Astrocyte (in vitro differentiated cells and primary cell): ENCODE measurements at regions not wholly inside any gene's neighbourhood (a gene's known extent, or its start where the extent isn't known, plus 50 kb on each side); places are given as distances from the start of the nearest gene placed in this dataset.

Source experiments
- DNase-seq: peaks from one replicate; pipeline ENCODE4 v3.0.0-alpha.2; 2010; ENCODE audit warnings: low read depth
- FAIRE-seq: peaks from 2 replicates; lab custom pipeline; 2011; peaks lifted over from hg19 to GRCh38; lab: Jason Lieb, UNC
- H2AFZ ChIP-seq: 2 replicates; pipeline ENCODE4 v1.6.0; 2012; ENCODE audit warnings: low read depth, low read length, inconsistent platforms
- H3K27ac ChIP-seq: 2 replicates; pipeline ENCODE4 v1.5.1; 2011; ENCODE audit warnings: low read depth, low read length, inconsistent platforms
- H3K27me3 ChIP-seq: 2 replicates; pipeline ENCODE4 v1.6.0; 2011; ENCODE audit warnings: low read length, inconsistent platforms; ENCODE audit not compliant: insufficient read depth
- H3K36me3 ChIP-seq: 2 replicates; pipeline ENCODE4 v1.5.1; 2011; ENCODE audit warnings: low read length, inconsistent platforms; ENCODE audit not compliant: insufficient read depth
- H3K4me1 ChIP-seq: 2 replicates; pipeline ENCODE4 v1.5.1; 2011; ENCODE audit warnings: low read length, inconsistent platforms; ENCODE audit not compliant: insufficient read depth
- H3K4me2 ChIP-seq: 2 replicates; pipeline ENCODE4 v1.6.0; 2012; ENCODE audit warnings: low read length, inconsistent platforms
- H3K4me3 ChIP-seq: 2 replicates; pipeline ENCODE4 v1.5.1; 2011; ENCODE audit warnings: low read depth, mild to moderate bottlenecking, low read length, inconsistent platforms; ENCODE audit not compliant: insufficient read depth
- H3K79me2 ChIP-seq: 2 replicates; pipeline ENCODE4 v1.6.0; 2012; ENCODE audit warnings: mild to moderate bottlenecking, low read length, inconsistent platforms; ENCODE audit not compliant: insufficient read depth
- H3K9ac ChIP-seq: 2 replicates; pipeline ENCODE4 v1.6.0; 2012; ENCODE audit warnings: mild to moderate bottlenecking, low read length, inconsistent platforms
- H3K9me3 ChIP-seq: 2 replicates; pipeline ENCODE4 v1.5.1; 2012; ENCODE audit warnings: low read depth, mild to moderate bottlenecking, low read length, inconsistent platforms; ENCODE audit not compliant: insufficient read depth
- H4K20me1 ChIP-seq: 2 replicates; pipeline ENCODE4 v1.6.0; 2012; ENCODE audit warnings: low read length, inconsistent platforms; ENCODE audit not compliant: insufficient read depth
- H3K27ac Mint-ChIP-seq: one replicate; pipeline ENCODE4 v1.8.0; 2021; ENCODE audit warnings: mild to moderate bottlenecking, mixed read lengths; ENCODE audit not compliant: unreplicated experiment
- H3K27me3 Mint-ChIP-seq: one replicate; pipeline ENCODE4 v1.8.0; 2021; ENCODE audit warnings: low read depth, mixed read lengths; ENCODE audit not compliant: unreplicated experiment
- H3K36me3 Mint-ChIP-seq: one replicate; pipeline ENCODE4 v1.8.0; 2021; ENCODE audit warnings: low read depth, mixed read lengths; ENCODE audit not compliant: unreplicated experiment
- H3K4me1 Mint-ChIP-seq: one replicate; pipeline ENCODE4 v1.8.0; 2021; ENCODE audit warnings: low read depth, mixed read lengths; ENCODE audit not compliant: unreplicated experiment
- H3K4me3 Mint-ChIP-seq: one replicate; pipeline ENCODE4 v1.8.0; 2021; ENCODE audit warnings: mild to moderate bottlenecking, moderate library complexity, mixed read lengths; ENCODE audit not compliant: unreplicated experiment
- H3K9me3 Mint-ChIP-seq: one replicate; pipeline ENCODE4 v1.8.0; 2021; ENCODE audit warnings: mild to moderate bottlenecking, mixed read lengths; ENCODE audit not compliant: unreplicated experiment
- CTCF ChIP-seq: IDR thresholded peaks from 2 replicates; pipeline ENCODE4 v1.5.1; 2011; ENCODE audit warnings: low read depth, mild to moderate bottlenecking, inconsistent platforms, low read length, moderate library complexity; ENCODE audit not compliant: insufficient read depth
- EZH2 ChIP-seq: IDR thresholded peaks from 2 replicates; pipeline ENCODE4 v1.6.1; 2012; ENCODE audit warnings: mild to moderate bottlenecking, low read length, inconsistent platforms; ENCODE audit not compliant: insufficient read depth

GRCh38 chr4:152004801-152005200 lies 244.0 kb upstream of the GATB start:
- H3K79me2 ChIP-seq: no peaks in the 10 kb centered on the region

GRCh38 chr4:152000518-152000917 lies 239.7 kb upstream of the GATB start:
- Histone ChIP-seq H2AFZ (no peak overlapping the region), H3K9me3 (no peaks in the 10 kb centered on the region), H3K9ac (no peak overlapping the region), H3K4me1 (no peaks in the 10 kb centered on the region), H3K4me3 (no peak overlapping the region), H3K4me2 (no peak overlapping the region), H3K27ac (no peak overlapping the region), H3K79me2 (no peaks in the 10 kb centered on the region), H3K27me3 (peaks cover 2% of the 10 kb centered on the region), H3K36me3 (no peaks in the 10 kb centered on the region), H4K20me1 (no peaks in the 10 kb centered on the region)
- Mint-ChIP-seq H3K27ac (no peak overlapping the region), H3K4me3 (no peak overlapping the region), H3K4me1 (no peaks in the 10 kb centered on the region), H3K36me3 (no peaks in the 10 kb centered on the region), H3K27me3 (peaks cover 5% of the 10 kb centered on the region), H3K9me3 (peaks cover 2% of the 10 kb centered on the region)
- TF ChIP-seq CTCF: no peak
- no peak for TF ChIP-seq EZH2
- no peak for DNase-seq
- no peak for FAIRE-seq

More at GRCh38 chr4:152004801-152005200, 244.0 kb upstream of the GATB start:
- H3K4me1 ChIP-seq: no peaks in the 10 kb centered on the region
- no peak for DNase-seq
- H3K4me1 Mint-ChIP-seq: no peaks in the 10 kb centered on the region
- FAIRE-seq: no peak
- no peaks in the 10 kb centered on the region for H3K36me3 Mint-ChIP-seq
- peaks cover 15% of the 10 kb centered on the region for H3K27me3 Mint-ChIP-seq
- H3K9me3 Mint-ChIP-seq: peaks cover 2% of the 10 kb centered on the region
- H3K4me2 ChIP-seq: no peak overlapping the region
- no peak overlapping the region for H3K4me3 ChIP-seq
- H4K20me1 ChIP-seq: no peaks in the 10 kb centered on the region
- no peak overlapping the region for H3K4me3 Mint-ChIP-seq
- no peaks in the 10 kb centered on the region for H3K9me3 ChIP-seq
- no peak overlapping the region for H2AFZ ChIP-seq
- no peak overlapping the region for H3K9ac ChIP-seq
- H3K27me3 ChIP-seq: peaks cover 3% of the 10 kb centered on the region
- no peak overlapping the region for H3K27ac Mint-ChIP-seq
- H3K36me3 ChIP-seq: no peaks in the 10 kb centered on the region
- TF ChIP-seq CTCF (no peak), EZH2 (no peak)
- no peak overlapping the region for H3K27ac ChIP-seq

GRCh38 chr4:151998723-151999122 lies 237.9 kb upstream of the GATB start:
- no peak overlapping the region for H3K4me2 ChIP-seq
- no peaks in the 10 kb centered on the region for H3K36me3 Mint-ChIP-seq
- peaks cover 2% of the 10 kb centered on the region for H3K9me3 Mint-ChIP-seq
- H3K27ac Mint-ChIP-seq: no peak overlapping the region
- no peaks in the 10 kb centered on the region for H3K4me1 ChIP-seq
- no peak overlapping the region for H3K4me3 Mint-ChIP-seq
- H3K79me2 ChIP-seq: no peaks in the 10 kb centered on the region
- H3K27me3 Mint-ChIP-seq: peaks cover 2% of the 10 kb centered on the region
- no peak overlapping the region for H3K4me3 ChIP-seq
- no peaks in the 10 kb centered on the region for H3K36me3 ChIP-seq
- peaks cover 2% of the 10 kb centered on the region for H3K4me1 Mint-ChIP-seq
- no peak overlapping the region for H2AFZ ChIP-seq
- H3K9ac ChIP-seq: no peak overlapping the region
- no peak for TF ChIP-seq EZH2
- no peak for TF ChIP-seq CTCF
- no peaks in the 10 kb centered on the region for H4K20me1 ChIP-seq
- no peak for DNase-seq
- H3K27ac ChIP-seq: no peak overlapping the region
- no peak for FAIRE-seq
- H3K9me3 ChIP-seq: no peaks in the 10 kb centered on the region
- H3K27me3 ChIP-seq: peaks cover 2% of the 10 kb centered on the region
